ACC112 (cell line): ENCODE measurements at regions not wholly inside any gene's neighbourhood (a gene's known extent, or its start where the extent isn't known, plus 50 kb on each side); places are given as distances from the start of the nearest gene placed in this dataset.

Experiments
- H2AFZ ChIP-seq: fragments of 200-600 bp; sonication (generic); one replicate; pipeline ENCODE4 v1.6.0; 2017; ENCODE audit warnings: antibody characterized with exemption, low read length; ENCODE audit not compliant: unreplicated experiment
- H3K27ac ChIP-seq: fragments of 200-600 bp; sonication (generic); 2 replicates; pipeline ENCODE4 v1.5.1; 2014; ENCODE audit warnings: low read depth, mild to moderate bottlenecking, antibody characterized with exemption, low read length, moderate library complexity
- H3K27me3 ChIP-seq: fragments of 200-600 bp; sonication (generic); 2 replicates; pipeline ENCODE4 v1.6.1; 2014; ENCODE audit warnings: mild to moderate bottlenecking, antibody characterized with exemption, low read length, moderate library complexity, mixed read lengths; ENCODE audit not compliant: insufficient read depth
- H3K36me3 ChIP-seq: fragments of 200-600 bp; sonication (generic); 2 replicates; pipeline ENCODE4 v1.6.1; 2016; ENCODE audit warnings: mild to moderate bottlenecking, antibody characterized with exemption, low read length, moderate library complexity, mixed read lengths; ENCODE audit not compliant: insufficient read depth
- H3K4me1 ChIP-seq: fragments of 200-600 bp; sonication (generic); one replicate; pipeline ENCODE4 v1.6.1; 2016; ENCODE audit warnings: low read length, mixed read lengths; ENCODE audit not compliant: insufficient read depth, unreplicated experiment, control insufficient read depth
- H3K4me3 ChIP-seq: fragments of 200-600 bp; sonication (generic); 2 replicates; pipeline ENCODE4 v1.5.1; 2014; ENCODE audit warnings: mild to moderate bottlenecking, low read depth, low read length
- H3K79me2 ChIP-seq: fragments of 200-600 bp; sonication (generic); one replicate; pipeline ENCODE4 v1.6.0; 2016; ENCODE audit warnings: low read length; ENCODE audit not compliant: control insufficient read depth, unreplicated experiment, insufficient read depth

DNA sequence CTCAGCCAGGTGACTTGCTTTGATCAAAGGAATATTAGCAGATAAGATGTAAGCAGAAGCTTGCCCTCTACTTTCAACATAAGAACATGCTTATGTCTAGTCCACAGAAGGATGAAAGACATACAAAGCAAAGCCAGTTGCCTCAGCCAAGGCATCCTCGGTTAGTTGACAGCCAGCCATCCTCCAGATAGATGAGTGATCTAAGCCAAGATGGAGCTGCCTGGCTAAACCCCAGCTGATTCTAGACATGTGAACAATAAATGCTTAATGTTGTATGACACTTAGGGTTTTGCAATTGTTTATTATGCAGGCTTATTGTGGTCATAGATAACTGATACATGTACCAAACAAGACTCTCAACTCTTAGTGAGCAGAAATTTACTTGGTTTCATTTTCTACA is 157.6 kb upstream of the TMTC2 start:
- 0 out of 2 replicates have a peak, but pooled peaks cover 7% of the 10 kb centered on the region for H3K27me3 ChIP-seq
- H3K4me1 ChIP-seq, result no peaks in the 10 kb centered on the region
- H3K36me3 ChIP-seq, result no peaks in the 10 kb centered on the region
- peak overlapping the region; percentile 36; the same call in 1 of the 2 replicates for H3K4me3 ChIP-seq
- H2AFZ ChIP-seq, result peak overlapping the region; percentile 41
- no peaks in the 10 kb centered on the region for H3K79me2 ChIP-seq
- no peak overlapping the region for H3K27ac ChIP-seq

DNA sequence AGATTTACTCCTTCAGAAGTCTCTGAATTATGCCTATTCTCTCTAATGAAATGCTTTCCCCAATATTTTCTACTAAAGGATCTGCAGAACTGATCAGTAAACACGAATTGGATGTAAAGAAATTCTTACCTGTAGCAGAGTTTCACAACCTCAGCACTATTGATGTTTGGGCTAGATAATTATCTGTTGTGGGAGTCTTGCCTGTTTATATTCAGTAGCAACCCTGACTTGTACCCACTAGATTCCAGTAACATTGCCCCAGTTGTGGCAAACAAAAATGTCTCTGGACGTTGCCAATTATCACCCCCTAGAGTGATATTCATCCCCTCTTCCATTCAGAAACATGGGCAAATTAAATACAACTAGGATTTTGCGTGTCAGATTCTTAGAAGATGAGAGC is 156.8 kb upstream of the TMTC2 start:
- Histone ChIP-seq H2AFZ (peak overlapping the region; percentile 23), H3K4me3 (no peak overlapping the region), H3K4me1 (no peaks in the 10 kb centered on the region), H3K27ac (no peak overlapping the region), H3K27me3 (0 out of 2 replicates have a peak, but pooled peaks cover 7% of the 10 kb centered on the region), H3K36me3 (no peaks in the 10 kb centered on the region), H3K79me2 (no peaks in the 10 kb centered on the region)

DNA sequence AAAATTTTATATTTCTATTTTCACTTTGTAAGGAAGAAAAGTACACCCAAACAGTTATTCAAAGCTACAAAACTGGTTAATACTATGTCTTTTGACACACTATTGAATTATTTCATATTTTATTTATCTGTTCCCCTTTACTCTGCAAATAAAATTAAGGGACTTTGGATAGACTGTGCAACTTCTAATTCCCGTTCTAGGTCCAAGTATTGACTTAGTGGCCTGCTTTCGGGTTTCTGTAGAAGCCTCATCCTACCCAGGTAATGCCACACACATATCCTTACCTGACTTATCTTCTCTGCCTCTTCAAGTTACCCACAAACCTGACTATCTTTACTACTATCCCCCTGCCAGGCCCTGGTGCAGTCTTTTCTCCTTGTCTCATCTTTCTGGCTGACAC is 156.3 kb upstream of the TMTC2 start:
- H3K27ac ChIP-seq, result no peak overlapping the region
- H3K79me2 ChIP-seq, result no peaks in the 10 kb centered on the region
- H3K36me3 ChIP-seq, result no peaks in the 10 kb centered on the region
- H2AFZ ChIP-seq, result no peak overlapping the region
- H3K4me3 ChIP-seq, result no peak overlapping the region
- H3K27me3 ChIP-seq, result 0 out of 2 replicates have a peak, but pooled peaks cover 7% of the 10 kb centered on the region
- H3K4me1 ChIP-seq, result no peaks in the 10 kb centered on the region

DNA sequence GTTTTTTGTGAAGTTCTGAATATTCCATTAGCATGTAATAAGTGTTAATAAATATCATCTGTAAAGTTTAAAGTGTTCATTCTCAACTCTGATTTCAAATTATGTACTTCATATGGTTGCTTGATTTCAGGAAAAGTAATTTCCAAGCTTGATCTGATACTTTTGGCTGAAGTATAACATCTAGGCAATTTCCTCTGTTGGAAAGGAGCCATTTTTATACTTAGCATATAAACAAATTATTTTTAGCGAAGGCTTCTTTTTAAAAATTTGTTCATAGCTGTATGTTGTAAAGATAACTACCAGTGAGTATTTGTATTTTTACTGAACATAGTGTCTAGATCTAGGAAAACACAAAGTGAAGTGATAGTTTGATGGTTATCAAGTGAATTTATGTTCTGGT is 153.4 kb upstream of the TMTC2 start:
- Histone ChIP-seq H3K27me3 (no peaks in the 10 kb centered on the region), H3K36me3 (no peaks in the 10 kb centered on the region), H3K79me2 (no peaks in the 10 kb centered on the region), H3K4me3 (no peak overlapping the region), H3K27ac (no peak overlapping the region), H3K4me1 (no peaks in the 10 kb centered on the region), H2AFZ (no peak overlapping the region)

DNA sequence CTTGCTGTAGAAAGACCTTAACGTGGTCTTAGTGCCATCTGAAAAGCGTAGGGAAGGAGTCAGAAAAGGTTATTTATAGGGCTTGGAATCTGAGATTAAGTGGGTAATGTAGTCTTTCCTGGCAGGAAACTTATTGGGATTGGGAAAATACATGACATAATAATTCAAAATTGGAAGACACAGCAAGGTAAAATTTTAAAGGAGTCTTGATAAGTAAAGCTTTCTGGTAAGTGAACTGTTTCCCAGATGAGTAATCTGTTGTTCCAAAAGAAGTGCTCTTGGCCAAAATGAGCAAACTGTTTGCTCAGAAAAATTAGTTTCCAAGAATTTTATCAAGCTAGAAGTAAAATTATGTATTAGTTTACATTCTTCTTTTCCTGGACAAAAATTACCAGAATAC is 149.3 kb upstream of the TMTC2 start:
- Histone ChIP-seq H3K4me1 (no peaks in the 10 kb centered on the region), H3K79me2 (no peaks in the 10 kb centered on the region)

DNA sequence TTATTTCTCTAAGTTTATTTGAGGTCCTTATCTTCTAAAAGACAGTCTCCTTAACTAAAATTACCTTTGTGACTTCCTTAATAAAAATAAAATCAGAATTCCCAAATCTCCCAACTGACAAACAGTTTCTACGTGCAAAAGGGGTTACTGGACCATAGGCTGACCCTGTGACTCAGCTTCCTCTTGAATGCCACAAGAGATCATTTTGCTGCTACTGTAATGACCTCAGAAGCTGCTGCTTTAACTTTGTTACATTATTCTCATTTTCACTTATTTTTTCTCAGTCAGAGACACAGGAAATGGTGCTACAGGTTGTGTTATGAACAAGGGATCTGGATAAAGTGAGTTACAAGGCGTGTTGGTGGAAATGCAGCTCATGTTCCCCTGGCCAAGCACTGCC is 132.2 kb upstream of the TMTC2 start:
- no peaks in the 10 kb centered on the region for H3K36me3 ChIP-seq

More for the DNA sequence above, 149.3 kb upstream of the TMTC2 start:
- Histone ChIP-seq H2AFZ (no peak overlapping the region), H3K27ac (no peak overlapping the region), H3K27me3 (no peaks in the 10 kb centered on the region), H3K36me3 (no peaks in the 10 kb centered on the region), H3K4me3 (no peak overlapping the region)

DNA sequence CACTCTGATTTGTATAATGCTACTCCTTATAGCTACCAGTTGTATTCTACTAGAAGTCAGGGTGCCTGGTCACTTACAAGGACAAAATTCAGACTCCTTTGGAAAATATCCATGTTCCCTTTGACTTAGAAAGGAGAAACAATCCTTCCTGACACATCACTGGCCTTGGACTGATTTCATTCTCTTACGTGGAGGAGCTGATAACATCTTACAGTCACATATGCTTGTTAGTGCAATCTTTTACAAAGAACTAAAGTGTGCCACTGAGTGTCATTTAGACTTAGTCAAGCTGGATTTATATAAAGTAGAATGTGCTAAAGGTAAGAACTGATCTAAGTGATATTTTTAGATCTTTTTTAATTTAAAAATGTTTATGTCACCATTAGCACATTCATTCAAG is 131.0 kb upstream of the TMTC2 start:
- H3K79me2 ChIP-seq, result no peaks in the 10 kb centered on the region
- no peak overlapping the region for H3K27ac ChIP-seq
- peaks cover 5% of the 10 kb centered on the region for H3K4me1 ChIP-seq
- H3K36me3 ChIP-seq, result no peaks in the 10 kb centered on the region
- H3K27me3 ChIP-seq, result no peaks in the 10 kb centered on the region
- no peak overlapping the region for H3K4me3 ChIP-seq
- H2AFZ ChIP-seq, result no peak overlapping the region

More for the DNA sequence above, 132.2 kb upstream of the TMTC2 start:
- Histone ChIP-seq H3K4me1 (peaks cover 5% of the 10 kb centered on the region), H3K27ac (no peak overlapping the region), H3K4me3 (no peak overlapping the region), H2AFZ (peak overlapping the region; percentile 12), H3K27me3 (no peaks in the 10 kb centered on the region), H3K79me2 (no peaks in the 10 kb centered on the region)

DNA sequence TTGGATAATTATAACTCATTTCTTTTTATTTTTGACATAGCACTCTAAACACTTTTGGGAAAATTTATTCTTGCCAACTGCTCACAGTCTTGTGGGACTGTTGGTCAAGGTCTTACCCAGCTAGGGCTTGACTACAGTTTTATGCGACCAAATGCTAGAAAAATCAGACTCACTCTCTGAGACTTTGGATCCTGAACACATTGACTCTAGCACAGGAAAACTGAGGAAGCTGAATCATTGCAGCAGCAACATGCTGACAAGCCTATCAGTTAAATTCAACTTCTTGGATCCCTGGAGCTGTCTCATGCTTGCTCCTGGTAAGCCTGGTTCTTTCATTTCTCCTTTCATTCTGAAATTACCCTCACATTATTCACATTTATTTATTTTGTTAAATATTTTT is 120.7 kb upstream of the TMTC2 start:
- H3K4me3 ChIP-seq, result no peak overlapping the region
- H3K27ac ChIP-seq, result no peak overlapping the region
- H2AFZ ChIP-seq, result no peak overlapping the region
- H3K79me2 ChIP-seq, result no peaks in the 10 kb centered on the region
- no peaks in the 10 kb centered on the region for H3K36me3 ChIP-seq
- no peaks in the 10 kb centered on the region for H3K27me3 ChIP-seq
- H3K4me1 ChIP-seq, result no peaks in the 10 kb centered on the region

DNA sequence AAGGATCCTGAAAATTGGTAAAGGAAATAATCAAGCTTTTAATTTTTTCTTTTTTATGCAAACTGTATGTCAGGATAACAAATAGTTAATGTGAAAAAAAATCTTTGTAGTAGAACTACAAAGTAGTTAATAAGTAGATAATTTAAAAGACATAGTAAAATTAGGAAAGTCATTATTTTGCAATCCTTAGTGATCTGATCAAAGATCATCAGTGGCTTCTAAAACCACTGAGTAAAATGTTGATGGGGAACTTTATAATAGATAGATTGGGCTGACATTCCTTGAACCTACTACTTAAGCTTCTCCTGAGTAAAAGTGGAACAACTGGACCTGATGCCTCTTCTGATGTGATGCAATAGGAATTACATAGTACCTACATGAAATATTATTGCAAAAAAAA is 119.0 kb upstream of the TMTC2 start:
- H3K4me3 ChIP-seq, result no peak overlapping the region
- H2AFZ ChIP-seq, result no peak overlapping the region
- H3K27me3 ChIP-seq, result no peaks in the 10 kb centered on the region
- no peaks in the 10 kb centered on the region for H3K4me1 ChIP-seq
- no peak overlapping the region for H3K27ac ChIP-seq
- no peaks in the 10 kb centered on the region for H3K79me2 ChIP-seq
- H3K36me3 ChIP-seq, result no peaks in the 10 kb centered on the region

DNA sequence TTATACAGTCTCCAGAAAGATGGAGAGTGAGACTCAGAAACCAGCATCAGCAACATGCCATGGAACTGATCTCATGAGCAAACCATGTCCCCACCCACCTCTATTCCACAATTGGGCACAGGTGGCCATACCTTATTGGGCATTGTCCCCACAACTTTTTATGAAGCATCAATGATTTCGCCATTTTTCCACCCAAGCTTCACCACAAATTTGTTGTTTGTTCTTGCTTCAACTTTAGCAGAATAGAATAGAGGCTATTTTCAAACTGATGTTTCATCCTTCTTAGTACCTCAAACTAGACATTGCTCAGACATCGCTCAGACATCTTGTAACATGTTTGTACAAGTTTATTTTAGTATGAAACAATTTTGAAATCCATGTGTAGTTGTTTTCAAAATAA is 112.5 kb upstream of the TMTC2 start:
- no peak overlapping the region for H2AFZ ChIP-seq
- H3K4me1 ChIP-seq, result no peaks in the 10 kb centered on the region
- H3K27ac ChIP-seq, result no peak overlapping the region
- no peaks in the 10 kb centered on the region for H3K36me3 ChIP-seq
- no peak overlapping the region for H3K4me3 ChIP-seq
- H3K27me3 ChIP-seq, result no peaks in the 10 kb centered on the region
- no peaks in the 10 kb centered on the region for H3K79me2 ChIP-seq

DNA sequence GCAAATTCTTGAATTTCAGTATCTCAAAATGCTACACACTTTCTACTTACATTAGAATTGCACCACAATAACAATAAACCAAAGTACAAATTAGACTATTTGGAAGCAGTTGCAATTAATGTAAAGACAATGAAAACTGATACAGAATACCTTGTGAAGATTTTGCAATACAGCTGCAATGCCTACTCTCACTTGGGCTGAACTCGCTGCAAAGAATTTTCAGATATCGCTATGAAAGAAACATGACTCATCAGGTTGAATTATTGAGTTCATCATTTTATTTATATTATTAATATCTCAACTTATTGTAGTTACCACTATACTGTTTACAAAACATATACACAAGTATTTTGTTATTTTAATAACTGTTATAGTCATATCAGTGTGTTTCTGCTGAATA is 108.0 kb upstream of the TMTC2 start:
- H3K27me3 ChIP-seq, result no peaks in the 10 kb centered on the region

More for the DNA sequence above, 108.0 kb upstream of the TMTC2 start:
- Histone ChIP-seq H3K4me3 (no peak overlapping the region), H3K36me3 (no peaks in the 10 kb centered on the region), H3K4me1 (no peaks in the 10 kb centered on the region), H3K27ac (no peak overlapping the region), H2AFZ (no peak overlapping the region), H3K79me2 (no peaks in the 10 kb centered on the region)
